NCI-H128 (cell line): ENCODE measurements at regions not wholly inside any gene's neighbourhood (a gene's known extent, or its start where the extent isn't known, plus 50 kb on each side); places are given as distances from the start of the nearest gene placed in this dataset.
A peak's percentile ranks its signal among the peaks of the same experiment; 100 is the strongest.

Experiments
- DNase-seq: peaks from one replicate; lab custom pipeline; 2025; ENCODE audit not compliant: unreplicated experiment; lab: John Stamatoyannopoulos, UW

DNA sequence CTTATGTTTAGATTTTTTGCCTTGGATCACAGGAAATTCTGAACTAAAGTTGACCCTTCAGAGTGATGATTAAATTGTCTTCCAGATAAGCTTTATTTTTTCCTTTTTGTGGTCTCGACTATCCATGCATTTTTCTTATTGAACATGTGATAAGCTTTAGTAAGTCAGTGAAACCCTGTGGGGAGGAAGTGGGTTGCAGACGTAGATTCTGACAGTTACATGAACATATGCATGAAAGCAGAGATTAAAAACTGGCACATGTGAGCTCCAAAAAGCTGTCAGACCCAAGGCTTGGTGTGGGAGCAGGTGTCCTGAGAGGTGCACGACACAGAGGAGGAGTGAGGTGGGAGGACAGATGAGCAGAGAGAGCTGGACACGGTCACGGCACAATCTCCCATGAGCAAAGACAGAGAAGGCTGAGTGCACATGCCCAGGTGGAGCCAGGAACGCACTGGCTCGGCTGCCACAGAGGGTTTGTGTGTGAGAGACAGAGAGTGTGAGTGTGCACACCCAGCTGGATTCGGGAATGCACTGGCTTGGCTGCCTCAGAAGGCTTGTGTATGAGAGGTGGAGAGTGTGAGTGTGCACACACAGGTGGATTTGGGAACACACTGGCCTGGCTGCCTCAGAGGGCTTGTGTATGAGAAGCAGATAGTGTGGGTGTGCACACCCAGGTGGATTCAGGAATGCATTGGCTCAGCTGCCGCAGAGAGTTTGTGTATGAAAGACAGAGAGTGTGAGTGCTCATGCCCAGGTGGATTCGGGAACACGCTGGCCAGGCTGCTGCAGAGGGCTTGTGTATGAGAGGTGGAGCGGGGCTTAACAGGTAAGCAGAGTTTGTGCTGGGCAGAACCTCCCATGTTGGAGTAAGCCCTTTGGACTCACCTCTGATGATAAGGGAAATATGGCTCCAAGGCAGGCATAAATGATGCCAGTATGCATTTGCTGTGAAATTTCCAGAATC is 849.1 kb upstream of the SALL3 start:
- DNase-seq: no peak

DNA sequence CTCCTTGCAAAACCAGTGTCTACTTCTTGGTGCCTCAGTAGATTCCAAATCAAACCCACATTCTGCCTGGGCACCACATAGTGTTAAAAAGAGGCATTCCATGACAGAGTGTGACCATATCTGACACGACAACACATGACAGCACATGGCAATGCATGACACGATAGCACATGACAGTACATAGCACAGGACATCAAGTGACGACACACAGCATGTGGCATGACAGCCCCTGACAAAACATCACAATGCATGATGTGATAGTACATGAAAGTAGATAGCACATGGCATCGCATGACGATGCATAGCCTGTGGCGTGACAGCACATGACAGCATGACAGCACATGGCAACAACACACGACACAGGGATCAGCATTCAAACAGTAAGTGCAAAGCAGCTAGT is 845.9 kb upstream of the SALL3 start:
- no peak for DNase-seq

DNA sequence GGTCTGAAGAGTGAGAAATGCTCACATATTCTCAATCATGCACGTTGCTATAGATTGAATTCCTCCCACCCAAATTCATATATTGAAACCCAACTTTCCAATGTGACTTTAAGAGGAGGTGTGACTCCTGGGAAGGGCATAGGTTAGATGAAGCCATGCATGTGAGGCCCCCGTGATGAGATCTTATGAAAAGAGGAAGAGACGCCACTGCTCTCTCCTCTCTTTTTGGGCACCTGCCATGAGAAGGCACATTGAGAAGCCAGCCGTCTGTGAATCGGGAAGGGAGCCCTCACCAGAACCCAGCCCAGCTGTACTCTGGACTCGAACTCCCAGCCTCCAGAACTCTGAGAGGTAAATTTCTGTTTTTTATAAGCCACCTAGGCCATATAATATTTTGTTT is 842.6 kb upstream of the SALL3 start:
- no peak for DNase-seq

- peak; percentile 96 for DNase-seq
These were observed 840.6 kb upstream of the SALL3 start for GRCh38 chr18:78138983-78139496.

- DNase-seq: no peak
These were observed 839.3 kb upstream of the SALL3 start for GRCh38 chr18:78140294-78140693.

DNA sequence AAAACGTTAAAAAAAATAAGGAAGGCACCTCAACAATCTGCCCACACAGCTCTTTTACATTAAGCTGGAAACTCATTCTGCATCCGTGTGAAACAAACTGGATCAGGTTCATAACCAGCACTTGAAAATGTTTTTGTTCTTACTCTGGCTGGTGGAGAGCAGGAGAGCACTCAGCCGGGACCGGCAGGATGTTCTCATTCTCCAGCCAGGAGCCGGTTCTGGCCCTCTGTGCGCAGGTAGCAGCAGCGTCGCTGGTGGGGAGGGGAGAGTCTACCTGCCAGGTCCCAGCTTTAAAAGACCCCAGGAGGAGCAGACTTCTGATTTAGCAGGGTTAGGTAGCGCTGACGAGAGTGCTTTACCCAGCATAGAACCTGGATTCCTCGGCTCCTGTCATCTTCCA is 834.9 kb upstream of the SALL3 start:
- DNase-seq: peak; percentile 47

GRCh38 chr18:78145096-78145495 is 834.5 kb upstream of the SALL3 start:
- no peak for DNase-seq

- no peak for DNase-seq
These were observed 833.2 kb upstream of the SALL3 start for GRCh38 chr18:78146136-78147085.

DNA sequence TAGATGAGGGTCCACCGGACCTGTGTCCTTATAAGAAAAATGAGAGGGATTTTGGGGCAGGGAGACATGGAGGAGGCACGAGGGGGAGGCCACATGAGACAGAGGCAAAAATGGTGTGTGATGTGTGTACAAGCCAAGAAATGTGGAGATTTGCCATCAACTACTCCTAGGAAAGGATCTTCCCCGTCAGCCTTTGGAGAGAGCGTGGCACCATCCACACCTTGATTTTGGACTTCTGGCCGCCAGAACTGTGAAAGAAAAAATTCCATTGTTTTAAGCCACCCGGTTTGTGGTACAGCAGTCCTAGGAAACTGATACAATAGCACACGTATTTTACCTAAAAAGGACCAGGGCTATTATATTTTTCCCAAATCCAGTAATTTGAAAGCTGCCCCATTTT is 829.0 kb upstream of the SALL3 start:
- DNase-seq: no peak

DNA sequence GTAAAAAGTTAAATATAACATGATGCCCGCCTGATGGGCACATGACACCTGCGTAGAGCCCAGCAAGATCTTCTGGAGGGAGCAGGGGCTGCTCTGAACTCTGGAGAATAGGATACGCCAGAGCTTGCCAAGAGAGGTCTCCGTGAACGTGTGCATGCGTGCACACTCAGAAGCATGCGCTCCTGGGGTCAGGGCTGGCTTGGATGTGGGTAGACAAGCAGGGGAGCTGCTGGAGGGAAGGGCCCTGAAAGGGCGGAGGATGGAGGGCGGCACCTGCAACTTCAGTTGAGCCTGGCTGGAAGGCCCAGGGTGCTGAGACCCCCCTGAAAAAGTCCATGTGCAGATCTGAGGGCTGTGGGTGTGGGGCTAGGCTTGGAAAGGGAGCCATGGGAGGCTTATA is 828.4 kb upstream of the SALL3 start:
- no peak for DNase-seq

GRCh38 chr18:78151948-78152725 is 827.5 kb upstream of the SALL3 start:
- DNase-seq: no peak

- DNase-seq: no peak
These were observed 826.3 kb upstream of the SALL3 start for GRCh38 chr18:78153362-78153761.

DNA sequence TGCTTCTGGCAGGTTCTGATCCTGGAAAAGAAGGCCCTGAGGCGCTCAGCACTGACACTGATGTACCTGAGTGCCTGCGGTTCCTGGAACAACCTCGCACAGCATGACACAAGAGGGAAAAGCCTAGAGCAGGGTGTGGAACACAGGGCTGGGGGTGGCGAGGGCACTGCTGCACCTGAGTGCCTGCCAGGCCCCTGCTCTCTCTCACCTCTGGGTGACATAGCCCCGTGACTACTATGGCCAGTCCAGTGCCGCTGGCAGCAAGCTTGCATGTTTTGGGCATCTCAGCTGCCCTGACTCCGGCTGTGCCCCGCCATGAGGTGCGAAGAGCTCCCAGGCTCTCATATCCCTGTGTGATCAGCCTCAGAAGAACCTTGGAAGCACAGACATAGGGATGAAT is 825.2 kb upstream of the SALL3 start:
- DNase-seq: no peak

DNA sequence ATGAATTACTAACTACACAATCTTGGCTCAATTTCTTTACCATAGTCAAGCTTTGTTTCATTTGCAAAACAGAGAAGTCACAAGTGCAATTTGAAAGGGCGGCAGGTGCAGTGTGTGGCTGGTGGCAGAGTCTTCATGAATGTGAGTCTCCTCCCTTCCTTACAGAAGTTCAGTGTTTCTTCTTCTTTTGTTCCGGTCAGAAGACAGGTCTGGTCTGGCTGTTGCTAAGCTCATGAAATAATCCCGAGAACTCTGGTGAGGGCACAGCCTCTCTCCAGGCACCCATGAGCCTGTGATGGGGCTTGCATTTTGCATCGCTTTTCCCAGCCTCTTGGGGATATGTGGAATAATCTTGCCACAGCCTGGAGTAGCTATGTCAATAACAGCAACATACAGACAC is 824.8 kb upstream of the SALL3 start:
- DNase-seq: no peak

DNA sequence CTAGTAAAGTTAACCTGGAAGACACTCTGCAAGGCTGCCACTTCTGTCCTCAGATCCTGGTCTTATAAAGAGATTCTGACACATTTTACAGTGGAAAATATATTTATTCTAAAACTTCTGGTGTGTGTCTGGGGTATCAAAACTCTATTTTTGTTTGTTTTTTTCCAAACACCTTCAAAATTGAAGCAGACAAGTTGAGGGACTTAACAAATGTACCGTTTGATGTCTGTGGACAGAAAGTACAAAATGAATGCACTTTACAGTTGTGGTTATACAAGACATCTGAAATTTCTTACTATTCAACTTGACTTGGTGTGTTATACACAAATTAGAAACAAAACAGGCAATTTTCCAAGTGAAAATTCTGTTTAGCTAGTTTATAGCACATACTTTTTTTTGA is 823.2 kb upstream of the SALL3 start:
- no peak for DNase-seq

- DNase-seq: no peak
These were observed 820.7 kb upstream of the SALL3 start for GRCh38 chr18:78158943-78159342.

DNA sequence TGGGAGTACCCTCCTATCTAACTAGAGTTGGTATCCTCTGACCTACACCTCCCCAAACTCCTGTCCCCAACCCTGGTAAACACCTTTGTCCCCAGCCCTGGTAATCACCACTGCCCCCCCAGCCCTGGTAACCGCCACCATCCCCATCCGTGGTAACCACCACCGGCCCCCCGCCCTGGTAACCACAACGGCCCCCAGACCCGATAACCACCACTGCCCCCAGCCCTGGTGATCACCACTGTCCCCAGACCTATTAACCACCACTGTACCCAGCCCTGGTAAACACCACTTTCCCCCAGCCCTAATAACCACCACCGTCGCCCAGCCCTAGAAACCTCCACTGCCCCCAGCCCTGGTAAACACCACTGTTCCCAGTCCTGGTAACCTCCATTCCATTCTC is 820.2 kb upstream of the SALL3 start:
- DNase-seq: no peak

GRCh38 chr18:78160961-78161656 is 818.5 kb upstream of the SALL3 start:
- no peak for DNase-seq

DNA sequence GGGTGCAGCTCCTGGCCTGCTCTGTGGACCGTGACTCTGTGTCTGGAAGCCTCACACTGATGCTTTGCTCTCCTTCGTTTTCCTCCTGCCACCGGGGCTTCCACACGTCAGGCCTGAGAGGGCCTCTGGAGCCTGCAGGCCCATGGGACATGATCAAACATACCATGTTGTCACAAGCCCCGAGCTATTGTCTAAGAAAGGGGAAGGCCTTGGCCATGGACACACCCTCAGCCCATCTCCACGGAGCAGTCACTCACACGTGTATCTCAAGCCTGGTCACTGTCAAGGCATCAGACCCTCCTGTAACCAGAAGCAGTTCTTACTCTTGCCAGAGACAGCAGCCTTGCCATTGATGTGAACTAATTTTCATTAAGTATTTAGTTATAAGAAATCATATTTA is 814.1 kb upstream of the SALL3 start:
- DNase-seq: no peak

- DNase-seq: no peak
These were observed 811.1 kb upstream of the SALL3 start for GRCh38 chr18:78168526-78168925.
